ENCODE measurements at regions not wholly inside any gene's neighbourhood (a gene's known extent, or its start where the extent isn't known, plus 50 kb on each side); places are given as distances from the start of the nearest gene placed in this dataset.

- TF ChIP-seq, protein P1, sequence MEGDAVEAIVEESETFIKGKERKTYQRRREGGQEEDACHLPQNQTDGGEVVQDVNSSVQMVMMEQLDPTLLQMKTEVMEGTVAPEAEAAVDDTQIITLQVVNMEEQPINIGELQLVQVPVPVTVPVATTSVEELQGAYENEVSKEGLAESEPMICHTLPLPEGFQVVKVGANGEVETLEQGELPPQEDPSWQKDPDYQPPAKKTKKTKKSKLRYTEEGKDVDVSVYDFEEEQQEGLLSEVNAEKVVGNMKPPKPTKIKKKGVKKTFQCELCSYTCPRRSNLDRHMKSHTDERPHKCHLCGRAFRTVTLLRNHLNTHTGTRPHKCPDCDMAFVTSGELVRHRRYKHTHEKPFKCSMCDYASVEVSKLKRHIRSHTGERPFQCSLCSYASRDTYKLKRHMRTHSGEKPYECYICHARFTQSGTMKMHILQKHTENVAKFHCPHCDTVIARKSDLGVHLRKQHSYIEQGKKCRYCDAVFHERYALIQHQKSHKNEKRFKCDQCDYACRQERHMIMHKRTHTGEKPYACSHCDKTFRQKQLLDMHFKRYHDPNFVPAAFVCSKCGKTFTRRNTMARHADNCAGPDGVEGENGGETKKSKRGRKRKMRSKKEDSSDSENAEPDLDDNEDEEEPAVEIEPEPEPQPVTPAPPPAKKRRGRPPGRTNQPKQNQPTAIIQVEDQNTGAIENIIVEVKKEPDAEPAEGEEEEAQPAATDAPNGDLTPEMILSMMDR (IDR thresholded peaks at IDR 0.05): no peak
- TF ChIP-seq EZH2 (IDR thresholded peaks at IDR 0.05; ENCODE audit: borderline replicate concordance, insufficient read depth, low read depth, low read length, poor library complexity, severe bottlenecking): no peak
Measured at GRCh38 chr18:24627644-24628315, 167.3 kb downstream of the HRH4 start.

Measured in B cell (primary cell).